Activated T-helper 1 cell treated with Interleukin-2 at 50 U/mL for 16 hours (primary cell): ENCODE measurements at regions not wholly inside any gene's neighbourhood (a gene's known extent, or its start where the extent isn't known, plus 50 kb on each side); places are given as distances from the start of the nearest gene placed in this dataset.
"Not testable (repeated sequence)": the region's sequence is repeated elsewhere in the genome, so short reads cannot be mapped to it uniquely, and the experiment has no call there.

ENCODE experiments used
- DNase-seq: peaks from one replicate; pipeline ENCODE4 v3.0.0-alpha.2; 2020; ENCODE audit warnings: low read depth

GRCh38 chr4:101670370-101670769 is 120.2 kb upstream of the BANK1 start:
- no peak for DNase-seq

DNA sequence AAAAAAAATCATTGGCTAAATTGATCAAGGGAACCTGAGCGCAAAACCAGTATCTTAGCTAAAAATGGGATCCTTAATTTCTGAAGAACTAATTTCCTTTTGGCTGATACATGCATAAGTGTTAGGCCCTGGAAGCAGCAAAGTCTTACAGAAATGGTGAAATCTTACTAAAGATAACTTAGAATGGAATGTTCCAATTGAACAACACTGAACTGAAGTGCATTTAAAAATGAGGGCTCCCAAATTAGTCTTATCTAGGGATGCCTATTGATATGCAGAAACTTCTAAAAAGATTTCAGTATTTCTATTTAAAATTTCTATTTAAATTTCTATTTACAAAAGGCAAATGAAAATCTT is 120.7 kb upstream of the BANK1 start:
- DNase-seq = no peak

DNA sequence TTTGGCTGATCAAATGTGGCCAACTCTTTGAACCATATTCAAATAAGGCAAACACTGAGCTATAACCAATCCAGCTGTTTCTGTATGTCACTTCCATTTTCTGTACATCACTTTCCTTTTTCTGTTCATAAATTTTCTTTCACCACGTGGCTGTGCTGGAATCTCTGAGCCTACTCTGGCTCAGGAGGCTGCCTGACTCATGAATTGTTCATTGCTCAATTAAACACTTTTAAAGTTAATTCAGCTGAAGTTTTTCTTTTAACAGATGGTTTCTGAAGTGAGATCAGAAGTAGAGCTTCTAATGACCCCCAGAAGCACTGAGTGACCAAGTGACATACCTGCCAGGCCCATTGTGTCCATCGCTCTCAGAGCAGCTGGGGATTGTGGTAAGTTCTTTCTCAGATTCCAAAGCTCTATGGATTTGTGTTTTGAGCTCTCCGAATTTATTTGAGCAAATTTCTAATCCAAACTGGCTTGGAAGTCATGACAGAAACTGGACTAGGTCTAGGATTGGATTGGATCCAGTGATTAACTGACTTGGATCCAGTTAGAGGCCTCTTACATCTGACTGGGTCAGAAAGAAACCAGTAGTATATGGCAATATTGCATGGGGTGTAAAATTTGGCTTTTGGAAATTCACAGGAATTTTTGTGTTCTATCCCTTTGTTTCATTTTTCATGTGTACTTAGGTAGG is 121.2 kb upstream of the BANK1 start:
- no peak for DNase-seq

DNA sequence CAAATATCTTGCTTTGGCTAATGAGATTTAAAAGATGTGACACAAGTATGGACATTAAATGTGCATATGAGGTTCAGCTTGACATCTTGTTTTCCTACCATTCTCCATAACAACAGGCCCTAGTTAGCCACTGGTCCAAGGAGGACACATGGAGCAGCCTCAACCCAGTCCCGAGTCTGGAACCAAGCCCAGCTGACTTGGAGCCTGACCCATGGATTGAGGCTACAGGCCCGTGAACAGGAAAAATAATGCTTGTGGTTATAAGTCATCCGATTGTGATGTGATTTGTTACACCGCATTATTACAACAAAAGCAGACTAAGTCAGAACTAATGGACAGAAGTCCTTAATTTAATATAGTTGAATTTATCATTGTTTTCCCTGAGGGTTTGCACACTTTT is 123.2 kb upstream of the BANK1 start:
- no peak for DNase-seq

DNA sequence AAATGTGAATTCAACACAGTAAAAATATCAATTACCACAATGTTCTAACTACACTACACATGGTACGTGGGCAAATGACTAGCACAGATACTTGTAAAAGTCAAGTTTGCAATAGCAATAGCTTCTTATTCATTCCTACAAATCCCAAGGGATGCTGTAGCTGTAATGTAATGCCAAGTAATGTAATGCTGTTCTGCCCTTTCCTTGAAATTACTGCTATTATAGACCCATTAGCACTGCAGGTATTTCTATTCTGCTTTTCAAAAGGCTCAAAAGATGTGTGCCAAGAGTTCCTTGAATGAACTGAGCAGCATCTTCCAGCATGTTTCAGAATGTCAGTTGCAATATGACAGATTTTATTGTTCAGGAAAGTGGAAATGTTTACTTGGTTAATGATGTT is 129.9 kb upstream of the BANK1 start:
- DNase-seq = no peak

DNA sequence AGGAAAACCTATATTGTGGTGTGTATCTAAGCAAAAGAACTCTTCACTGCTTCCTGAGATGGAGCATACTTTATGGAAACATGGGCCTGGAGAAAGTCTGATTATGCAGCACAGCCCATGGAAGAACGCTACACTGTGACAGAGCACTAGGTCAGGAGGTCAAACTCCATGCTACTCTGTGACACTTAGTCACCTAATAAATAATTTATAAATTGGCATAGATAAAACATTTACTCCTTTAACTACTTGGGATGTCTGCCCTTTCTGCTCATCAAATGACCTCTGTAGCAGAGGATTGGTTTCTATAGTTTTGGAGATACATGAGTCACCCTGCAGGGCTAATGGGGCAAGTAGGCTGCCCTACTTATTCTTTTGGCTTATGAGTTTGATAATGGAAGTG is 134.7 kb upstream of the BANK1 start:
- DNase-seq = no peak

- DNase-seq = no peak
These were observed 135.5 kb upstream of the BANK1 start for GRCh38 chr4:101655005-101655404.

DNA sequence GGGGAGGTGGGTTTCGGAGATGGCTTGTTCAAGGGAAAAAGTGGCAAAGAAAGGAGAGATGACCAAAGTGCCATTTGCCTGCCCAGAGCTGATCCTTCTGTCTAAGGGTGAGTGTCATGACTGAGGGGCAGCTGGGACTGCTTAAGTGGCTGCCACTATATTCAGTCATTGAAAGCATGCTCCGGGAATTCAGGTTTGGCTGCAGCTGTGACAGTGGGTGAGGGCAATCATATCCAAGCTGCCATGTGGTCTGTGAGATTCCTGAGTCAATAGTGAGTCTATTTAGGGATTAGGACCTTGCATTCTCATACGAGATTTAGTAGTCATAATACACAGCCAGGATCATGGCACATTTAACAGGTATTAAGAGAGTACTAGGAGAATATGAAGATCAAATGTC is 138.8 kb upstream of the BANK1 start:
- DNase-seq = no peak

- DNase-seq = no peak
These were observed 140.6 kb upstream of the BANK1 start for GRCh38 chr4:101649790-101650515.

GRCh38 chr4:101647710-101648034 is 142.9 kb upstream of the BANK1 start:
- DNase-seq = no peak

DNA sequence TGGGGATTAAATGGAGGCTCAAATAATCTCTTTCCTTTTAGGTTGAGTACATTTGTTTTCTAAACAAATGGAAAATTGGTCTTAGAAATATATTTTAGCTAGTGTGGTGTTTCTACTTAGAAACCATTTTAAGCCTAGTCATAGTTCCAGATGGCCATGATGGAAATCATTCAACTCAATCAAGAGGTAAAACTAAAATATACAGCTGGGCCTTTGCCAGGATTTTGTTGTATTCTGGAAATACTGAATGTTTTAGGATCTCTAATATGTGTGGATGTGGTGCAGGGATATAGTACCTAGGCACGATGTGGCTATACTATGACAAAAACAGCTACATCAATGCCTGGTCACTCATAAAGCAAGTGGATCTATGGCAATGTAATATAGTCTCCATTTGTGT is 146.0 kb upstream of the BANK1 start:
- DNase-seq = no peak

GRCh38 chr4:101643186-101643837 is 147.2 kb upstream of the BANK1 start:
- DNase-seq = no peak

- not testable (repeated sequence) for DNase-seq
These were observed 157.8 kb upstream of the BANK1 start for GRCh38 chr4:101632766-101633165.

DNA sequence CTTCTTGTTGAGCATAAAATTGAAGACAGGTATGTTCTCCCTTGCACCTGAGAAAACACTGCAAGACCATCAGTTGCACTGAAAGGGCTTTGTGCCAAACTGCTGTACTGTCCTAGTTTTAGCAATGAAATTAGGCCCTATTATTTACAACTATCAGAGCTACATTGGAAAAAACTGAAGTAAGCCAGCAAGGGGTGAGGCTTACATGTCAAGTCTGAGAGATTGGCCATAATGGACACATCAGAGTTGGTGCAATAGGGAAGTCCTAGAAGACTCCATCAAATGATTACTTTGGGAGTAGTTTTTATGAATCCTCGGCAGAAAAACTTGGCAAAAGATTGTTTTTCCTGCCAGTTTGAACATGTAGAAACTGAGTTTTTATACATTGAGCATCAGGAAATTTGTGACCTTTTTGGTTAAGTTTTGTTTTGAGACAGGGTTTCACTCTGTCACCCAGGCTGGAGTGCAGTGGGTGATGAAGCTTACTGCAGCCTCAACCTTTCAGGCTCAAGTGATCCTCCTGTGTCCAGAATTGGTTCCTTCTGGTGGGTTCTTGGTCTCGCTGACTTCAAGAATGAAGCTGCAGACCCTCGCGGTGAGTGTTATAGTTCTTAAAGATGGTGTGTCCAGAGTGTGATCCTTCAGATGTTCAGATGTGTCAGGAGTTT is 160.1 kb upstream of the BANK1 start:
- DNase-seq = no peak

DNA sequence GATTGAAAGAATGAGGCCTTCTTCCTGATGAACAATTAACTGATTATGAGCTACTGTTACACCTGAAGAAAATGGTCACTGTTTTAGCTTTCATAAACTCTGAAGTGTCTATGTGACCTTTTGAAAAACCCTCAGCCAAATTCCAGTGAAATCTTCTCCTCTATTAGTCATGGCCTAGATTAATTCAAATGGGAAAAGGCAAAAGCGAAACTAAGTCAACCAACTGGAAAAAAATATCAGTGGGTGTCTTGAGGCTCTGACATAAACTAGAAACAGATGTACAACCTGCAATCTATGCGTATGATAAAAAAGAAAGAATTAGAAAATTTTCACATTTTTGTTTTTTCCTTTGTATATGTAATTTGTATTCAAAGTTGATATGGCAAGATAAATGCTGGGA is 169.4 kb upstream of the BANK1 start:
- DNase-seq = no peak

GRCh38 chr4:101615652-101616051 is 174.9 kb upstream of the BANK1 start:
- DNase-seq = no peak

GRCh38 chr4:101606989-101607388 is 183.5 kb upstream of the BANK1 start:
- not testable (repeated sequence) for DNase-seq

- no peak for DNase-seq
These were observed 185.6 kb upstream of the BANK1 start for GRCh38 chr4:101604976-101605375.

- DNase-seq = no peak
These were observed 190.2 kb upstream of the BANK1 start for GRCh38 chr4:101600287-101600686.

DNA sequence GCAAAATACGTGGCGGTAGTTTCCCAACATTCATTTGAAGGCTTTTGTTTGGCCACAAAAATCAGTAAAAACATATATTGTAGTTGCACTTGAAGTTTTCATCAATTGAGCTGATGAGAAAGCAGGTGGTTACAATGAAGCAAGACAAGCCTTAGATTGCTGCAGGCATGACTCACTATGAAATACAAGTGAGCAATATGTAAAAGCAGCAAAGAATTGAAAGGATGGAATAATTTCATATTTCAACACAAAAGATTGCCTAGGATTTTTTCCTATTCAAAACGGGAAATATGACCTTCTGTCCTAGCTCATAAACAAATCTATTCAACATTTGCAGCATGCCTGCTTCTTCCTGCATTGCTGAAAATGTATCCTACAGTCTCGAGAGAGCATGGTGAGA is 190.9 kb upstream of the BANK1 start:
- DNase-seq = no peak

- DNase-seq = no peak
These were observed 193.6 kb upstream of the BANK1 start for GRCh38 chr4:101596781-101597552.

DNA sequence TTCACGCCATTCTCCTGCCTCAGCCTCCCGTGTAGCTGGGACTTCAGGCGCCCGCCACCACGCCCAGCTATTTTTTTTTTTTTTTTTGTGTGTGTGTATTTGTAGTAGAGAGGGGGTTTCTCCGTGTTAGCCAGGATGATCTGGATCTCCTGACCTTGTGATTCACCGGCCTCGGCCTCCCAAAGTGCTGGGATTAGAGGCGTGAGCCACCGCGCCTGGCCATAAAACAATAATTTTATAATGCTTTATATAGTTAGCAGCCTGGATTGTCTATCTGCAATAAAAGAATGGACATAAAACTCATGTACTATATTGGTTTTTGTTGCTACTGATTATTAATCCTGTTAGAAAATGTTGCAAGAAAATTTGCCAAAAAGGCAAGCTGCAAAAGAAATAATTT is 195.9 kb upstream of the BANK1 start:
- no peak for DNase-seq
